ENCODE measurements at regions not wholly inside any gene's neighbourhood (a gene's known extent, or its start where the extent isn't known, plus 50 kb on each side); places are given as distances from the start of the nearest gene placed in this dataset.

DNA sequence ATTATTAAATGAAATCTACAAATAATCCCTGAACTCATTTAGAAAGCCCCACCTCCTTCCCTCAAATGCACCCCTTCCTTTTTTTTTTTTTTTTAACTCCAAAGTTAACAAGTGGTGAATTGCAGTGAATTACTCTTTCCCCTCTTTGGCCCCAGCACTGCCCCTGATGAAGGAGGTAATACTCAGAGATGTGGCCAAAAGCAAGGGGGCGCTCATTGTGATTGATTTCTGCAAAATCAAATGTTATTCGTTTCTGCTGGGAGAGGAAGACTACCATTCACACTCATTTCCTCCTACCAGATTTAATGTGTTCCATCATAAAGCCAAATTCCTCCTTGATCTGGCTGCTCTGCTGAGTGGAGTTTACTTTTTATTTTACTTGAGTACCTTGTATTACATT lies 259.4 kb downstream of the GPD2 start:
- no peaks in the 10 kb centered on the region for H4K20me1 ChIP-seq (ENCODE audit: insufficient read depth, low read length)
- no peaks in the 10 kb centered on the region for H3K36me3 ChIP-seq (replicated peaks in 1 of 2; ENCODE audit: control insufficient read depth in 1 of 2, insufficient read depth in 2 of 2, low read length in 2 of 2)
- no peaks in the 10 kb centered on the region for H3K79me2 ChIP-seq (ENCODE audit: insufficient read depth, low read length)
- CTCF ChIA-PET (ENCODE audit: low intra/inter-chr PET ratio, low total read pairs): no interaction called here
- no peaks in the 10 kb centered on the region for H3K4me1 ChIP-seq (ENCODE audit: insufficient read depth, low read length)
- no peak overlapping the region for H3K9ac ChIP-seq (ENCODE audit: insufficient read depth, low read depth, low read length)
- no peaks in the 10 kb centered on the region for H3K27me3 ChIP-seq (ENCODE audit: control insufficient read depth in 1 of 2, insufficient read depth in 2 of 2, low read length in 2 of 2)
- FAIRE-seq (no peak), ATAC-seq (no peak), DNase-seq (ENCODE audit: low spot score) (no peak)
- H3K4me3 ChIP-seq (replicated peaks in 1 of 3; ENCODE audit: insufficient read depth in 1 of 3, low read depth in 2 of 3, low read length in 3 of 3): no peak overlapping the region
- H3K9me3 ChIP-seq (ENCODE audit: low read length): no peaks in the 10 kb centered on the region
- no TSS peak for BruUV-seq (replicated peaks)
- 2% methylated on average over 2 of the region's 2 CpGs for WGBS (ENCODE audit: low lambda C conversion rate)
- in situ Hi-C loops (cut with HindIII; ENCODE audit: extremely low pct_ligation_motif_present, low pct_unique_long_range_greater_than_20kb): no loop called here
- no peak overlapping the region for H3K4me2 ChIP-seq (ENCODE audit: low read depth, low read length)
- POLR2A ChIA-PET: no interaction called here
- H3K27ac ChIP-seq (ENCODE audit: extremely low read length, insufficient read depth, low read length): no peak overlapping the region
- intact Hi-C loops (cut with micrococcal nuclease; ENCODE audit: unreplicated experiment): no loop called here
- H2AFZ ChIP-seq (ENCODE audit: low read length): no peak overlapping the region
- TF ChIP-seq, protein P1, sequence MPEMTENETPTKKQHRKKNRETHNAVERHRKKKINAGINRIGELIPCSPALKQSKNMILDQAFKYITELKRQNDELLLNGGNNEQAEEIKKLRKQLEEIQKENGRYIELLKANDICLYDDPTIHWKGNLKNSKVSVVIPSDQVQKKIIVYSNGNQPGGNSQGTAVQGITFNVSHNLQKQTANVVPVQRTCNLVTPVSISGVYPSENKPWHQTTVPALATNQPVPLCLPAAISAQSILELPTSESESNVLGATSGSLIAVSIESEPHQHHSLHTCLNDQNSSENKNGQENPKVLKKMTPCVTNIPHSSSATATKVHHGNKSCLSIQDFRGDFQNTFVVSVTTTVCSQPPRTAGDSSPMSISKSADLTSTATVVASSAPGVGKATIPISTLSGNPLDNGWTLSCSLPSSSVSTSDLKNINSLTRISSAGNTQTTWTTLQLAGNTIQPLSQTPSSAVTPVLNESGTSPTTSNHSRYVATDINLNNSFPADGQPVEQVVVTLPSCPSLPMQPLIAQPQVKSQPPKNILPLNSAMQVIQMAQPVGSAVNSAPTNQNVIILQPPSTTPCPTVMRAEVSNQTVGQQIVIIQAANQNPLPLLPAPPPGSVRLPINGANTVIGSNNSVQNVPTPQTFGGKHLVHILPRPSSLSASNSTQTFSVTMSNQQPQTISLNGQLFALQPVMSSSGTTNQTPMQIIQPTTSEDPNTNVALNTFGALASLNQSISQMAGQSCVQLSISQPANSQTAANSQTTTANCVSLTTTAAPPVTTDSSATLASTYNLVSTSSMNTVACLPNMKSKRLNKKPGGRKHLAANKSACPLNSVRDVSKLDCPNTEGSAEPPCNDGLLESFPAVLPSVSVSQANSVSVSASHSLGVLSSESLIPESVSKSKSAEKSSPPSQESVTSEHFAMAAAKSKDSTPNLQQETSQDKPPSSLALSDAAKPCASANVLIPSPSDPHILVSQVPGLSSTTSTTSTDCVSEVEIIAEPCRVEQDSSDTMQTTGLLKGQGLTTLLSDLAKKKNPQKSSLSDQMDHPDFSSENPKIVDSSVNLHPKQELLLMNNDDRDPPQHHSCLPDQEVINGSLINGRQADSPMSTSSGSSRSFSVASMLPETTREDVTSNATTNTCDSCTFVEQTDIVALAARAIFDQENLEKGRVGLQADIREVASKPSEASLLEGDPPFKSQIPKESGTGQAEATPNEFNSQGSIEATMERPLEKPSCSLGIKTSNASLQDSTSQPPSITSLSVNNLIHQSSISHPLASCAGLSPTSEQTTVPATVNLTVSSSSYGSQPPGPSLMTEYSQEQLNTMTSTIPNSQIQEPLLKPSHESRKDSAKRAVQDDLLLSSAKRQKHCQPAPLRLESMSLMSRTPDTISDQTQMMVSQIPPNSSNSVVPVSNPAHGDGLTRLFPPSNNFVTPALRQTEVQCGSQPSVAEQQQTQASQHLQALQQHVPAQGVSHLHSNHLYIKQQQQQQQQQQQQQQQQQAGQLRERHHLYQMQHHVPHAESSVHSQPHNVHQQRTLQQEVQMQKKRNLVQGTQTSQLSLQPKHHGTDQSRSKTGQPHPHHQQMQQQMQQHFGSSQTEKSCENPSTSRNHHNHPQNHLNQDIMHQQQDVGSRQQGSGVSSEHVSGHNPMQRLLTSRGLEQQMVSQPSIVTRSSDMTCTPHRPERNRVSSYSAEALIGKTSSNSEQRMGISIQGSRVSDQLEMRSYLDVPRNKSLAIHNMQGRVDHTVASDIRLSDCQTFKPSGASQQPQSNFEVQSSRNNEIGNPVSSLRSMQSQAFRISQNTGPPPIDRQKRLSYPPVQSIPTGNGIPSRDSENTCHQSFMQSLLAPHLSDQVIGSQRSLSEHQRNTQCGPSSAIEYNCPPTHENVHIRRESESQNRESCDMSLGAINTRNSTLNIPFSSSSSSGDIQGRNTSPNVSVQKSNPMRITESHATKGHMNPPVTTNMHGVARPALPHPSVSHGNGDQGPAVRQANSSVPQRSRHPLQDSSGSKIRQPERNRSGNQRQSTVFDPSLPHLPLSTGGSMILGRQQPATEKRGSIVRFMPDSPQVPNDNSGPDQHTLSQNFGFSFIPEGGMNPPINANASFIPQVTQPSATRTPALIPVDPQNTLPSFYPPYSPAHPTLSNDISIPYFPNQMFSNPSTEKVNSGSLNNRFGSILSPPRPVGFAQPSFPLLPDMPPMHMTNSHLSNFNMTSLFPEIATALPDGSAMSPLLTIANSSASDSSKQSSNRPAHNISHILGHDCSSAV (CRISPR knock-in tag; IDR thresholded peaks at IDR 0.05; ENCODE audit: borderline replicate concordance): no peak
- TF ChIP-seq, protein P2, sequence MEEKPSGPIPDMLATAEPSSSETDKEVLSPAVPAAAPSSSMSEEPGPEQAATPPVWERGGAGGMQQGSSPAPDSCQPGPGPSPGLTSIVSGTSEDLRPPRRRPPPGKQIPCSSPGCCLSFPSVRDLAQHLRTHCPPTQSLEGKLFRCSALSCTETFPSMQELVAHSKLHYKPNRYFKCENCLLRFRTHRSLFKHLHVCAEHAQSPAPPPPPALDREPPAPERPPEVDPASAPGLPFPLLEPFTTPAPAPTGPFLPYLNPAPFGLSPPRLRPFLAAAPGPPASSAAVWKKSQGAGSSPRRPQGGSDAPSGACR (CRISPR knock-in tag; IDR thresholded peaks at IDR 0.05): no peak
- no peak for TF ChIP-seq ZNF562 (CRISPR knock-in tag; IDR thresholded peaks at IDR 0.05; ENCODE audit: borderline replicate concordance)
- no peak for TF ChIP-seq ZNF263 (CRISPR knock-in tag; IDR thresholded peaks at IDR 0.05)
- TF ChIP-seq, protein P3, sequence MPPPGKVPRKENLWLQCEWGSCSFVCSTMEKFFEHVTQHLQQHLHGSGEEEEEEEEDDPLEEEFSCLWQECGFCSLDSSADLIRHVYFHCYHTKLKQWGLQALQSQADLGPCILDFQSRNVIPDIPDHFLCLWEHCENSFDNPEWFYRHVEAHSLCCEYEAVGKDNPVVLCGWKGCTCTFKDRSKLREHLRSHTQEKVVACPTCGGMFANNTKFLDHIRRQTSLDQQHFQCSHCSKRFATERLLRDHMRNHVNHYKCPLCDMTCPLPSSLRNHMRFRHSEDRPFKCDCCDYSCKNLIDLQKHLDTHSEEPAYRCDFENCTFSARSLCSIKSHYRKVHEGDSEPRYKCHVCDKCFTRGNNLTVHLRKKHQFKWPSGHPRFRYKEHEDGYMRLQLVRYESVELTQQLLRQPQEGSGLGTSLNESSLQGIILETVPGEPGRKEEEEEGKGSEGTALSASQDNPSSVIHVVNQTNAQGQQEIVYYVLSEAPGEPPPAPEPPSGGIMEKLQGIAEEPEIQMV (CRISPR knock-in tag; IDR thresholded peaks at IDR 0.05; ENCODE audit: low read depth): no peak
- no peak for TF ChIP-seq ZFP41 (CRISPR knock-in tag; IDR thresholded peaks at IDR 0.05; ENCODE audit: borderline replicate concordance)
- no peak for TF ChIP-seq ZNF230 (CRISPR knock-in tag; IDR thresholded peaks at IDR 0.05)
- TF ChIP-seq GATA4 (IDR thresholded peaks at IDR 0.05; ENCODE audit: borderline replicate concordance, low read depth): no peak
- TF ChIP-seq PATZ1 (CRISPR knock-in tag; IDR thresholded peaks at IDR 0.05): no peak
- TF ChIP-seq ATAD3A (CRISPR knock-in tag; IDR thresholded peaks at IDR 0.05): no peak
- TF ChIP-seq FOXK1 (CRISPR knock-in tag; IDR thresholded peaks at IDR 0.05; ENCODE audit: borderline replicate concordance, low read depth): no peak

Data from HepG2 (cell line).